HG03460 (cell line): ENCODE measurements at regions not wholly inside any gene's neighbourhood (a gene's known extent, or its start where the extent isn't known, plus 50 kb on each side); places are given as distances from the start of the nearest gene placed in this dataset.

Source experiments
- ATAC-seq: cut with Tn5 transposase; IDR thresholded peaks from one replicate; pipeline ENCODE4 v1.9.1; 2021; ENCODE audit not compliant: unreplicated experiment

DNA sequence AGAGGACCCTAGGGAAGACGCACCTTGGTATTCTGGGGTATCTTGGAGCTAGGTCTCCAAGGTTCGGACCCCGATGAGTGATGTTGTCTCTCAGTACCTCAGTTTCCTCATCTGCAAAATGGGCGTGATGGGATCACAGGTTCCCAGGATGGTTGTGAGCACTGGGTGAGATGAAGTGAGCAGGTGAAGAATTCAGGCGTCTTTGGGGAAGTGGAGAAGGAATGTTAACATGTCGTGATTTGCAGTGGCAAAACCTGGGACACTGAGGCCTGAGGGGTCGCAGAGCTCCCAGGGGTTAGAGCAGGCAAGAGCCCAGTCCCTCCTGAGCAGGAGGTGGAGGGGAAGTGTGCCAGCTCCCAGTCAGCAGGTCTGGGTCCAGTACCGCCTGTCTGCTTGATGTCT lies 215.1 kb upstream of the GSE1 start:
- ATAC-seq: no peak

DNA sequence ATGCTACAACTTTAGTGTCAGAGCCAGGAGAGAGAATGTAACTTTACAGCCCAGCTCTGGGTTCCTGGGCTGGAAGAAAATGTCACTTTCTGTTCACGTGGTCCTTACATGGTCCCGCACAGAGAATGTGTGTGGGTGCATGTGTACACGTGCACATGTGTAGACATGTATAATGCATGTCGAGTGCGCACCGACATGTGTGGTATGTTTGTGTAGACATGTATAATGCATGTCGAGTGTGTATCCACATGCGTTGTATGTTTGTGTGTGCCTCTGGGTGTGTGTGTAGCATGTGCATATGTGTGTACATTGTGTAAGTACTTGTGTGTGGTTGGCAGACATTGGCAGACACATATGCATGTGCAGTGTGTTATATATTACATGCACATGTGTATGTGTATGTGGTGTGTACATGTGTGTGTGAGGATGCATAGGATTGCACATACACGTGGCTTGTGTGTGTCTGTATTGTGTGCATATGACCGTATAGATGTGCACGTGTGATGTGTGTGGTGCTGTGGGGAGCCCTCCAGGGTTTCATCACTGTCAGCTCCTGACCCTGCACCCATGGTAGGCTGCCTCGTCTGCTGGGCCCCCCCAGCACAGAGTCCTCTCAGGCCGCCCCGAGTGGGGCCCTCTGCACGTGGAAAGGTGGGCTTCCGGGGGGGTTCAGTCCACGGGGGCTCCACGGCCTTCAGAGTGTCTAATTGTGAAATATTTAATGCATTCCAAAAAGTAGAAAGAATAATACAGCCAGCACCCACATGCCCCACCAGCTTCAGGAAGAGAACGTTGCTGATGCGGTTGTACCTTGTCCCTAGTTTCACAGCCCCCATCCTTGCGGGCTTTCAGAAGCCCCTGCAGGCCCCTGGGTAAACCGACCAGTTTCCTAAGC lies 214.2 kb upstream of the GSE1 start:
- no peak for ATAC-seq

DNA sequence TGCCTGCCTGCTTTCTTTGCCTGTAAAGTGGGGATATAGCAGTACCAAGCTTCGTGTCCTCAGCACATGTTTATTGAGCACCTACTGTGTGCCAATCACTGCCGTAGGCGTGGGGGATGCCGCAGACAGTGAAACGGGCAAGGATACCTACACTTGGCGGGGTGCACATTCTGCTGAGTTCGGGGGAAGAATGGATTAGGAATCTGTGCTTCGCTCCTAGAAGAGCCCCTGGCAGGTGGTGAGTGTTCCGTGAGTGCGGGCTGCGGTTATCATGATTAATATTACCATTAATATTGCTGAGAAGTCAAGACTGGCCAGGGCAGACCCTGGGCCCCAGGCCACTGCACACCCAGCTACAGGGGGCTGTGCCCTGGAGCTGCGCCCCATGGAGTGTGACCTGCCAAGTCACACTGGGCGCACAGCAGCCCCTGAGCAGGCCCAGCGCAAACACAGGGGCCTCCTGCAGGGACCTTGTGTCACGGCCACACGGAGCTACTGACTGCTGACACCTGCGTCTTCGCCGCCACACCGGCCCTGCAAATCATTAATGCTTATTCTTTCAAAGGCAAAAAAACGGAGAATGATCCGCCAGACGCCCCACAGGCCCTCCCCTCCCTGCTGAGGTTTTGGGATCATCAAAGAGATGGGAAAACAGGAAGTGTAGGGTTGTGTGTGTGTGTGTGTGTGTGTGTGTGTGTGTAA lies 213.4 kb upstream of the GSE1 start:
- ATAC-seq: no peak

DNA sequence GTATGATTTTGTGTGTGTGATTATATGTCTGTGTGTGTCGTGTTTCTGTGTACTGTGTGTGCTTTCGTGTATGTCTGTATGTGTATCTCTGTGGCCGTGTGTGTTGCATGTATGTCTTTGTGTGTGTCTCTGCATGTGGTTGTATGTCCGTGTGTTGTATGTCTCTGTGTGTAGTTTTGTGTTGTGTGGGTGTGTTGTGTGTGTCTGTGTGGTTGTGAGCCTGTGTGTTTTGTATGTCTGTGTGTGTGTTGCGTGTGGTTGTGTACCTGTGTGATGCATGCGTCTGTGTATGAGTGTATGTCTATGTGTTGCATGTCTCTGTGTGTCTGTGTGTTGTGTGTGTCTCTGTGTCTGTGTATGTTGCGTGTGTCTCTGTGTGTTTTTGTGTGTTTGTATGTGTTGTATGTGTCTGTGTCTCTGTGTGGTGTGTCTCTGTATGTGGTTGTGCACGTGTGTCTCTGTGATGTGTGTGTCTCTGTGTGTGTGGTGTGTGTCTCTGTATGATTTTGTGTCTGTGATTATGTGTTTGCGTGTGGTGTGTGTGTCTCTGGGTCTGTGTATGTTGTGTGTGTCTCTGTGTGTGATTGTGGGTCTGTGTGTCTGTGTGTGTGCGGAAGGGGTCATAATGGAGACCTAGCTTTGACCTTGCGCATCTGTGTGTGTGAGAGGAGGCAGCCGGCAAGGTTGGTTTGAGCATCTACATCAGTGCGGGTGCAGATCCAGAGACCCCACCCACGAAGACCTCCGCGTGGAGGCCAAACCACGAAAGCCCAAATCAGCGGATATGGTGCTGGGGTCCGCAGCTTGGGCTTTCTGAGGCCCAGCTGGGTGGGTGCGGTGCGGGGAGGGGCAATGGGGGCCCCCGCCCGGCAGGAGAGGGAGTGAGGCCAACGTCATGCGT lies 212.6 kb upstream of the GSE1 start:
- no peak for ATAC-seq

DNA sequence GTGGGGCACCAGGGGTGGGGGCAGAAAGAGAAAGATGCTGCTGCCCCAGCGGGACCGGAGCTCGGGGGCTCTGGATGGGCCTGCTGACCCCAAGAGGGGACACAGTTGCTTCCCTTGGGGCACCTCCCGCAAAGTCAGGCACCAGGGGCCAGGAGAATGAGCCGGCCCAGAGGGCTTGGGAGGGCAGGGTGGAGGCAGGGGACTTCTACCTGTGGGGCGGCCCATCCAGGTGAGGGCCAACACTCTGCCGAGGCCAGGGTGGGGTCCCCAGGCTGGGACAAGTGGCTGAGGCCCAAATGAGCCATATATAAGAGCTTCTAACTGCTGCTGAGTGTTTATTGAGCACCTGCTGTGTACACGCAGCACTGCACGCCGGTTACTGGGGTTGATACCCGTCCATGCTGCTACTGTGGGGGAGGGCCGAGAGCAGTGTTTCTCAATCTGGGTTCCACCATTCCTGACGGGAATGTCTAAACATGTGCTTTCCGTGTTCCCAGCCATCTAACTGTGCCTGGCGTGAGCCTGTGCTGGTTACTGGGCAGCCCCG lies 211.7 kb upstream of the GSE1 start:
- ATAC-seq: no peak

DNA sequence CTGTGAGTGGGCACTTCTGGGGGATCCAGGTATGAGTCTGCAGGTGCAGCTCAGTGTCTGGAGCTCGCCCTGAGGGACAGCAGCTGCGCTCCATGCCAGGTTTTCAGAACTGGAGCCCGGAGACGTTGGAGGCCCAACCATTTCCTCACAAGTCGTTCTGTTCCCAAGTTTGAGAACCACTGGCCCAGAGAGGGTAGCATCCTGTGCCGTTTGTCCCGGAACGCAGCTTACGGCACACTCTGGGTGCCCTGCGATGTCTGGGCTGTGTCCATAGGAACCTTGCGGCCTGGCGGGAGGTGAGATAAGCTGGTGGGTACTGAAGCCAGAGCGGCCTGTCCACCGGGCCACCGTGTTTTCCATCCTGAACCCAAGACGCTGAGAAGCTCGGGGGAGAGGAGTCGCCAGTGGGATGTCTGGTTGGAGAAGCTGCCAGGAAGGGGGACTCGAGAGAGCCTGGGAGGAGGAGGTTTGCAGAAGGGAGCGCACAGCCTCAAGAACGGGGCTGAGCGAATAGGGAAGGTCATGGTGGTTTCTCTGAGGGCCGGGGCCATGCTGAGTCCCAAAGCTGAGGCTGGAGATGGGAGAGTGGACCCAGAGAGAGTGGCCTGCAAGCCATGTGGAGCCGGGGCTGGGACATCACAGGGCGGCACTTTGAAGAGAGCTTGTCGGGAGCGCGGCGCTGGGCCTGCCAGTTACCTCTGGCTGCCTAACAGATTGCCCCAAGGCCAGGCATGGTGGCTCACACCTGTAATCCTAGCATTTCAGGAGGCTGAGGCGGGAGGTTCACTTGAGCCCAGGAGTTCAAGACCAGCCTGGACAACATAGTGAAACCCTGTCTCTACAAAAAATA lies 211.0 kb upstream of the GSE1 start:
- no peak for ATAC-seq

DNA sequence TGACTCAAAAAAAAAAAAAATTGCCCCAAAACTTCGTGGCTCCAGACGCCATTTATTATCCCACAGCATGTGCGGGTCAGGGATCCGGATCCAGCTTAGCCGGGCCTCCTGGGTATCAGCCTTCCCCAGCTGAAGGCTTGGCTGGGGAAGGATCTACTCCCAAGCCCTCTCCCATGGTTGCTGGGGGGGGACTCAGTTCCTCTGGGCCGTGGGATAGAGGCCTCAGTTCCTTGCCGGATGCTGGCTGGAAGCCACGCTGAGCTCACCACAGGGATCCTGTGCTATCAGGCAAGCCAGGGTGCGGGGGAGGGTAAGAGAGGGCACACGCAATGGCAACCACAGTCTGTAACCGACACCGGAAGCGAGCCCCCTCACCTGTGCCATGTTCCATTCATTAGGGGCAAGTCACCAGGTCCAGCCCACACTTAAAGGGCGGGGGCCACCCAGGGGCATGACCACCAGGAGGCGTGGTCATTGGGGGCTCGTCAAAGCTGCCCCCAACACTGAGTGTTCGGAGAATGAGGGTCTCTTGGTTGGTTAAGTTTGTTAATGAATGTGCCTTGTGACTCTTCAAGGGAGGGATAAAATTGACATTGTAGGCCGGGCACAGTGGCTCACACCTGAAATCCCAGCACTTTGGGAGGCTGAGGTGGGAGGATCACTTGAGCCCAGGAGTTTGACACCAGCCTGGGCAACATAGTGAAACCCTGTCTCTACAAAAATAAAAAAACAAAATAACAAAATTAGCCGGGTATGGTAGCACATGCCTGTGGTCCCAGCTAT lies 210.0 kb upstream of the GSE1 start:
- no peak for ATAC-seq

DNA sequence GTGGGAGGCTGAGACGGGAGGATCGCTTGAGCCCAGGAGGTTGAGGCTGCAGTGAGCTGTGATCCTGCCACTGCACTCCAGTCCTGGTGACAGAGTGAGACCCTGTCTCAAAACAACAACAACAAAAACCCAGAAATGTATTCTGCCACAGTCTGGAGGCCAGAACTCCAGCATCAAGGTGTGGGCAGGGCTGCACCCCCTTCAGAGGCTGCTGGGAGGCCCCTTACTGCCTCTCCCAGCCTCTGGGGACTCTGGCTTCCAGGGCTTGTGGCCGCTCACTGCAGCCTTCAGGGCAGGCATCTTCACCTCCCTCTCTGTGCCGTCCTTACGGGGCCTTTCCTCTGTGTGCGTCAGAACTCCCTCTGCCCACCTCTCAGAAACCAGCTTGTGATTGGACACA lies 209.4 kb upstream of the GSE1 start:
- ATAC-seq: no peak

DNA sequence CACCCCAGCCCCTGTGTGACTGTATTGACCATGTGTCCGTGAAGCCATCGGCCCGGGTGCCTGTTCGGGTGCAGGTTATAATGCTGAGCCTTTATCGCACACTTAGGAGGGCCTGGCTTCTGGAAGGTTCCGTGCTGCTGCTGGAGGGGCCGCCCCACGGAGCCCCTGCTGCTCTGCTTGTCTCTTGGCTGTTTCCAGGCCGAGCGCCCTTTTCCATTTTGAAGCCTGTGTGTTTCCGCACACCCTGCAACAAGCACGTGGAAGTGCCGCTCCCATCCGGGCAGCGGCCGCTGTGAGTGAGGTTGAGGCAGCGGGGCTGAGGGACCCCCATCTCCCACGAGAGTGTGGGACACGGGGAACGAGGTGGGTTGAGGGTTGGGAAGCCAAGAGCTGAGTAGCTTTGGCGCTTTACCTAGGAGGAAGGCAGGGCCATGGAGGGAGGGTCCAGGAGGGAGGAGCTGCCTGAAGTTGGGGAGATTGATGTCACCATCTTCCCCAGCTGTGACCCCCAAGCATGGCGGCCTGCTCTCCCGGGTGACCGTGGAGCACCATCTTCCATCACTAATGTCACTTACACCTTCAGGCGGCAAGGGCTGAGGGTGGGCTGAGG lies 200.1 kb upstream of the GSE1 start:
- ATAC-seq: no peak

DNA sequence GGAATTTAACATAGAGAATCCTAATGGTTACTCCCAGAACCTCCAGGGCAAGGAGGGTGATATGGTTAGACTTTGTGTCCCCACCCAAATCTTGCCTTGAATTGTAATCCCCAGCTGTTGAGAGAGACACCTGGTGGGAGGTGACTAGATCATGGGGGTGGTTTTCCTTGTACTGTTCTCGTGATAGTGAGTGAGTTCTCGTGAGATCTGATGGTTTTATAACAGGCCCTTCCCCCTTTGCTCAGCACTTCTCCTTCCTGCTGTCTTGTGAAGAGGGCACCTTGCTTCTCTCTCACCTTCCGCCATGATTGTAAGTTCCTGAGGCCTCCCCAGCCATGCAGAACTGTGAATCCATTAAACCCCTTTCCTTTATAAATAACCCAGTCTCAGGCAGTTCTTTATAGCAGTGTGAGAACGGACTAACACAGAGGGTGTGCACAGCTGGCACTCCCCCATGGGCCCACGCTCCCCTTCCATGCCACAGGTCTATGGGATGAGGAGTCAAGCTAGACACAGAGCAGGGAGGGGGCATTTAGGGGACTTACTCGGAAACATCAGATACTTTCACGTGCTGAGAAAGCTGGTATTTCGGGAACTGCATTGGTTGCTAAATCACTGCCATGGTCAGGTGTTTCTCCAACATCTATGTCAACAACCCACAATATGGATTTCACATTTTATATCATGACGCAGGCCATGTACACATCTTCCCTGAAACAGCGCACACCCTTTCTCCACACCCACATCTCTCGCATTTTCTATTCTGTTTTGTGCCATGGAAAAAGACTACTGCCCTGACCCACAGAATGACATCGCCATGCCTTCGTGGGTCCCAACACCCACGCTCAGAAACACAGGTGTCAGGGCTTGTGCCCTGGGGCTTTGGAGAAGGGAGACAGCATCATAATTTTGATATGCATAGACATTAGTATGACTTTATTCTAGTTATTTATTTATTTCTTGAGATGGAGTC lies 199.1 kb upstream of the GSE1 start:
- ATAC-seq: no peak

DNA sequence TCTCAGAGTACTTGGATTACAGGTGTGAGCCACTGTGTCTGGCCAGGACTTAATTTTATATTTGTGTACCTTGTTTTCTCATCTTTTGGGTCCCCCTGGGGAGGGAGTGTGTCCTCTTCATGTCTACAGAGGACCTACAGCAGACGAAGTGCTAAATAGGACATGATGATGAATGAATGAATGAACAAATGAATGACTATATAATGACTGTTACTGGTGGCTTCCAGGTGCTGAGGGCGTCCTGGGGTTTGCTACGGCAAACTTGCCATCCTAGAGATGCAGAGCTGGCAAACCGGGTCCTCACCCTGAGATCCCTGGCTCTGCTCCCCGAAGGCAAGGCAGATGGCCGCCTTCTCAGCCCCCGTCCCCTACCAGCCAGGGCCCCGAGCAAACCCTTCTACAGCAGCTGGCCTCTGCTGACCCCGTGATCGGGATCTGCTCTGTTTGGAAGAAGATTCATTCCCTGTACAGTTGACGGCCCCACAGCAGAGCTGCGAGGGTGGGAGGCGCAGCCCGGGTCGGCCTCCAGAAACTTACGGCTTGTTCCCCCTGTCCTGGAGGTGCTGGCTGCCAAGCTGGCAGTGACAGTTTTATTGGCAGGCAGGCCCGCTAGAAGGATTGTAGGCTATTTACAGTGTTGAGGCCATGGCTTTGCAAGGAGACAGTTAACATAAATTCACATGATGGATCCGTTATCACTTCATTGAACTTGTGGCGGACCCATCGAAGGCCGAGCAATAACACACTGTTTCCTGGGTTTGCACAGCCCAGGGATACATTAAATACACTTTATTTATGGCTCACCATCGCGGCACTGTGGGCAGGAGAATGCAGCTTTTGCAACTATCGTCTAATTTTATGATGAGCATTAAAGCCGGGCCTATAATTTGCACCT lies 197.7 kb upstream of the GSE1 start:
- no peak for ATAC-seq

DNA sequence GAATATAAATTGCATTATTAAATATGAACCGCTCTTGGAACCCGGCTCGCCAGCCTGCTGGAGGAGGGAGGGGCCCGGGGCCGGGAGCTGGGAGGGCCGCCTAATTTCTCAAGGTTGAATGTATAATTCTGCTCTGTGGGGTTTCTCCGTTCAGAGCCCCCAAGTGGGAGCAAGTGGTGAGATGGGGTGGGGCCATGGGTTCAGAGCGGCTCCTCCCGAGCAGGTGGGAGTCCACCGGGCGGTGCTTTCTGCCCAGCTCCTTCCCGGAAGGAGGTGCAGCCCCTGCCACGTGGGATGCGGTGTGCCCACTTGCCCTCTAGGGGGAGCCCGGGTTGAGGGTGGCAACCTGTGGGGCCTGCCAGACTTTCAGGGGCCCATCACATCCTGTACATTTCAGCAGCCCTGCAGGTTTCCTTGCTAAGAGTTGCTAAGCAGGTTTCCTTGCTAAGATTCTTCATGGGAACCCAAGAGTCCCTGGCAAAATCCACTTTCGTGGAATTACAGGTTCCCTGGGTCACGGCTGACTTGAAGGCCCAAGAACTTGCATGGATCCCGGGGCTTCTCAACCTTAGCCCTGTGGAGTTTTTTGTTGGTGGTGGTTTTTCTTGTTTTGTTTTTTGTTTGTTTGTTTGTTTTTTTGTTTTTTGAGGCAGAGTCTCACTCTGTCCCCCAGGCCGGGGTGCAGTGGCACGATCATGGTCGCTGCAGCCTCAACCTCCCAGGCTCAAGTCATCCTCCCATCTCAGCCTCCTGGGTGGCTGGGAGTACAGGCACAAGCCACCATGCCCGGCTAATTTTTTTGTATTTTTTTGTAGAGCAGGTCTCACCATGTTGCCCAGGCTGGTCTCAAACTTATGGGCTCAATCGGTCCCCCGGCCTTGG lies 196.7 kb upstream of the GSE1 start:
- no peak for ATAC-seq

DNA sequence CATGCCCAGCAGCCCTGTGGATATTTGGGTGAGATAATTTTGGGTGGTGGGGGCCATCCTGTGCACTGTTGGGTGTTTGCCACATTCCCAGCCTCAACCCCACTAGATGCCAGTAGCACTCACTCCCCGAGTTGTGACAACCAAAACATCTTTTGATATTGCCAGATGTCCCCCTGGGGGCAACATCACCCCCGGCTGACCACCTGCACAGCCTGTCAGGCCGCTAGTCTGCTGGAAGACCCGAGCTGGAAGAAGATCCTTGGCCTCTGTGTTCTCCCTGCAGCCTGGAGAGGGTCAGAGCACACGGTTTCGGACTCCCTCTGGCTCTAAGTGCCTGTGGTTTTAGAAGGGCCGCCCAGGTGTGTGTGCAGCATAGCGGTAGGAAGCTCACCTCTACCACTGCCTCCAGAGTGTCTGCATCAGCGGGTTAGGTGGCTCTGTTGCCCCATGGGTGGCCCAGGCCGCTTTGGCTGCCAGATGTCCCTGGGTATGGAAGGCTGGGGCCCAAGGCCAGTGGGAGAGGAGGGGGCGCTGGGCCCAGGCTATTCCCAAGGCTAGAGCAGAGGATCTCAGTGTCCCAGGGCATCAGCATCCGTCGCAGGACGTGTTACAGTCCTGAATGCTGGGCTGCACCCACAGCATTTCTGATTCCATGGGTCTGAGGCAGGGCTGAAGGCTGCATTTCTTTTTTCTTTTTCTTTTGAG lies 195.8 kb upstream of the GSE1 start:
- ATAC-seq: no peak

DNA sequence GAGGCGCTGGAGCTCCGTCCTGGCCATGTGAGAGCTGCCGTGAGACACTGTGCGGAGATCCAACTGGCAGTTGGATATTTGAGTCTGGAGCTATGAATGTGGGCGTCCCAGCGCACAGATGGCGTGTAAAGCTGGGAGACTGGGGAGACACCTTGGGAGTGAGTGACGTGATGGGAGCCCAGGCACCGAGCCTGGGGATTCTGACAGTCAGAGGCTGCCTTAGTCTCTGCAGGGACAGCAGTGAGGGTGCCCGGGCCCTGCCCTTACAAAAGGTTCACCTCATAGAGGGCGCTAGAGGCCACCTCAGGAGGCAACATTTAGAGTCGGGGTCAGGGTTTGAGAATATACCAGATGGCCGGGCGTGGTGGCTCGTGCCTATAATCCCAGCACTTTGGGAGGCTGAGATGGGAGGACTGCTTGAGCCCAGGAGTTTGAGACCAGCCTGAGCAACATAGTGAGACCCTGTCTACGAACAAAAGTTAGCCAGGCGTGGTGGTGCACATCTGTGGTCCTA lies 194.1 kb upstream of the GSE1 start:
- ATAC-seq: no peak
